ENCODE measurements at regions not wholly inside any gene's neighbourhood (a gene's known extent, or its start where the extent isn't known, plus 50 kb on each side); places are given as distances from the start of the nearest gene placed in this dataset.
"Not testable (repeated sequence)": the region's sequence is repeated elsewhere in the genome, so short reads cannot be mapped to it uniquely, and the experiment has no call there.

DNA sequence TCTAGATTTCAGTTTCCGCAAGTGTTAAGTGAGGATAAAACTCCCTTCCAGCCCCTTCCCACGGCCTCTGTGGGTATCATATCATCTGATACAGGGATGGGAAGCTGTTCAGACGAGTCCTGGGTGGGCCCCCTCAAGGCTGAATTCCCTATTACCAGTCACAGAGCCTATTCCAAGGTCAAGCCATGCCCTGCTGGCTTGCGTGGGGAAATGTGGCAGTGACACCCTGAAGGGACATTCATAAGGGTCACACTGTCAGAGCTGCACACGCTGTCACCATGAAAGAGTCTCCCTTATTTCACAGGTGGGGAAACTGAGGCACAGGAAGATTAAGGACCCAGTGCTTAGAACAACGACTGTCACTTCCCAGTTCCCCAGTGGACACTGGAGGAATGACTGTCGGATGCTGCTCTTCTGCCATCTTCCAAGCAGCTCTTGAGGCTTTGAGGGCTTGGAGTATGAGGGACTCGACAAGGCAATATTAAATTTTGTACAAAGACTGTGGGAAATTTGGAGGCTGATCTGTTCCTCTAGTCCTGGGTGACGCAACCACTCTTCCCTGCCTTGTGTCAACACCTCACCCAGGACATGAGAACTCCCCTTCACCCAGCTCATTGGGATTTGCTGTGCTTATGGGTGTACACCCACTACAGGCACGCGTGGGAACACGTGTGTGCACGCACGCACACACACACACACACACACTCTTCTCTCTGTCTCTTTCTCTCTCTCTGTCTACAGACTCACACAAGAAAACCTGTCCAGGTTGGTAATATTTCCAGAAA, 386.0 kb downstream of the RPS24 start:
- DNase-seq, result no peak

GRCh38 chr10:78420946-78421735, 387.5 kb downstream of the RPS24 start:
- DNase-seq, result no peak

DNA sequence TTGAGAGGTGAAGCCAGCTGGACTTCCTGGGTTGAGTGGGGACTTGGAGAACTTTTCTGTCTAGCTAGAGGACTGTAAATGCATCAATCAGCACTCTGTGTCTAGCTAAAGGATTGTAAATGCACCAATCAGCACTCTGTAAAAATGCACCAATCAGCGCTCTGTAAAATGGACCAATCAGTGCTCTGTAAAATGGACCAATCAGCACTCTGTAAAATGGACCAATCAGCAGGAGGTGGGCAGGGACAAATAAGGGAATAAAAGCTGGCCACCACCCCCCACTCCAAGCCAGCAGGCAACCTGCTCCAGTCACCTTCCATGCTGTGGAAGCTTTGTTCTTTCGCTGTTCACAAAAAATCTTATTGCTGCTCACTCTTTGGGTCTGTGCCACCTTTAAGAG, 390.4 kb downstream of the RPS24 start:
- not testable (repeated sequence) for DNase-seq

DNA sequence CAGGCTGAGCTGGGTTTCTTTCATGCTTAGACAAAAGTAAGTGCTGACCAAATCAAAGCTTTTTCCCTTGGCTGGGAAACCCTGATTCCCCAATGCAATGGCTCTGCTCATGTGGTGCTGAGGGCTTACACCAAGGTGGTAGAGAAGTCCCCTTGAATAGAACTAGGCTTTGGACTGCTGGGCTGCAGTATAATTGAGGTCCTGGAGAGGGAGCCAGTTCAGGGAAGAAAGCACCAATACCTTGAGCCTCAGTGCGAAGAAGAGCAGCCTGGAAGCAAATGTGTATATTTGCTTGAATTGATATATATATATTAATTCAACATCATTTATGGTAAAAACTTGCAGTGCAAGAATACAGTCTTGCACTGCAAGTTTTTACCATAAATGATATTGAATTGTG, 391.1 kb downstream of the RPS24 start:
- DNase-seq, result no peak

DNA sequence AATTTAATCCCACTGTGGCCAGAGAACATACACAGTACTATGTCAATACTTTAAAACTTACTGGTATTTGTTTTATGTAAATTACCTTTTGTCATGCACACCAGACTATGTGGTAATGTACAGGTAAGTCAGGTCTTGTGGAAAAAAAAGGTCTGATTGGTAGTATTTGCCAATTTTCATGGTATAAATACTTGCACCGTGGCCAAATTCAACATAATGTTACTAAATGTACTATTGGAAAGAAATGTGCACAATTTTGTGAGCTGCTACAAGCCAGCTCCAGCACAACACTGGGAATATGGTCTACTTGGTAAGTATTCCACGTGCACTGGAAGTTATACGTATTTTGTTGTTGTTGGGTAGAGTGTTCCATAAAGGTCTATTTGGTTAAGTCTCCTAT, 392.5 kb downstream of the RPS24 start:
- no peak for DNase-seq

GRCh38 chr10:78427497-78428031, 393.9 kb downstream of the RPS24 start:
- DNase-seq, result no peak

GRCh38 chr10:78428579-78428978, 394.9 kb downstream of the RPS24 start:
- no peak for DNase-seq

- DNase-seq, result no peak
Measured at GRCh38 chr10:78429984-78430383, 396.3 kb downstream of the RPS24 start.

- DNase-seq, result no peak
Measured at GRCh38 chr10:78432583-78432982, 398.9 kb downstream of the RPS24 start.

DNA sequence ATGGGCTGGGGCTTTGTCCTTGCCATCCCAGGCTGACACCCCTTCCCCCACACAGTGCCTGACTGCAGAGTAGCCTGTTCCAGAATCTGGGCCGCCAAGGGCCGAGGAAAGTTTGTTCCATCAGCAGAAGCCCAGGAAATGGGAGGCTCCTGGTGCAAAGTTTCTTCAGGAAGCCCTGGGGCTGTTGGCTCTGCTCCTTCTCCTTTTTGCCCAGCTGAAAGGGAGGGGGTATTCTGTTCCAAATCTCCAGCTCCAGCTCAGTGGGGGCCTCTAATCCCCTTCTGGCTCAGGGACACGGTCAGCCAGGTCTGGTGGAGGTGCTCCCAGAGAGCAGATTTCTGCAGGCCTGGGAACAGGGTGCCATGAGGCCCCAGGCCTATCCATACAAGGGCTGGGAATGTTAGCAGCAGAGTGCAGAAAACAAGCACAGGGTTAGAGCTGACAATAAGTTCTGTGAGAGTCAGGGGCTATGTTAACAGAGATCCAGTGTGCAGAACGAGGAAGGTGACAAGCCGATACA, 399.5 kb downstream of the RPS24 start:
- DNase-seq, result no peak

- no peak for DNase-seq
Measured at GRCh38 chr10:78433766-78434535, 400.3 kb downstream of the RPS24 start.

DNA sequence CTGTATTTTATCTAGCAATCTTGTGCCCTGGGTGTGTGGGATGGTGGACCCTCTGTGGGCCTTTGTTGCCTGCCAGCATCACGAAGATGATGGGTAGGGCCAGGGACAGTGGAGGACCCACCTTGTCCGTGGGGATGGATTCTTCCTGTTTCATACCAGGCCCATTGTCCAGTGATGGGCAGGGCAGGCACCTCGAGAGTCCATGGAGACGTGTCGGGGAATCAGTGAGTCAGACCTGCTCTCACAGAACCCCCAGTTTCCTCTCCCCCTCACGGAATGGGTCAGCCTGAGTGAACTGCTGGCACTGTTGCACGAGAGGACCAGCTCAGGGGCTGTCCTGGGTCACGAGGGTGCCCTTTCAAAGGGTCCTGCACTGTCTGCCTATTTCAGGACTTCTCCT, 401.2 kb downstream of the RPS24 start:
- DNase-seq, result no peak

DNA sequence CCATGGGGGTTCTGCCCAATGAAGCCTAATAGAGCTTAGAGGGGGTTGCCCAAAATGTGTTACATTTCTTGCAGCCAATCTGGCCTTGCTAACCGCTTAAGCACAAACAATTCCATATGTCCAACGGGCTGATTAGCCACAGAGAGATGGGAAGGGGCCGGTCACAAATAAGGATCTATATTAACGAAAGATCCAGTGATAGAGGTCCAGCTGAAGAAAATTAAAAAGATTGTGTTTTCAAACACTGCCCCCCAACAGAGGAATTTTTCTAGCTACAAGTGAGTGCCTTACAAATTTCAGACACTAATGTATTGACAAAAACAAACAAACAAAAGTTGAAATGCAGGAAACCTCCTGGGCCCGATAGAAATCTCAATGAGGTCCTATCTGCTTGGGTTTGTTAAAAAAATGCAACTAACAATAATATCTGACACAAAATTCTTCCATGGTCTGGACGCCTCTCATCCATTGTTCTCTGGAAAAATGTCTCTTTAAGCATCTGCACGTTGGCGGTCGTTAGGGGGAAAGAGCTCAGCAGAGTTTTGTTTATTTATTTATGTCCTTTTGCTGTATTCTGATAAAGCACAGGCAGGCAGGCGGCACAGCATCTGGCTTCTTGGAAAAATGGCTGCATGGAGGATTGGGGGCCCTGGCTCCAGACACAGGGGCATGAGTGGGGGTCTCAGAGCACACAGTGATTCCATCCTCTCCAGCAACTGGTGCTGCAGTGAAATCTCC, 402.0 kb downstream of the RPS24 start:
- DNase-seq, result no peak

DNA sequence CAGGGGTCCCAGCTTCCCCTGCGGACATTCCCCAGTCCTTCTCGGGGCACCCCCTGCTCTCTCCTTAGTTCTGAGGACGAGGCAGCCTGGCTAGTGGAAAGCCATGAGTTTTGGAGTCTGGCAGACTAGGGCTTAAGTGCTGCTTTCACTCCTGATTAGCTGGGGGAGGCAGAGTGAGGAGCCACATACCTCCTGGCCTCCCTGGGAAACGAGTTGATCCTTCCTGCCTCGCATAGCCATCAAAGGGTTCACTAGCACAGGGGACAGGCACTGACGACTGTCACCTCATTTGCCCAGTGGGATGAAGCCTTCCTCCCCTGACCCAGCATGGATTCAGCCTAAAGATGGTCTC, 402.5 kb downstream of the RPS24 start:
- no peak for DNase-seq

DNA sequence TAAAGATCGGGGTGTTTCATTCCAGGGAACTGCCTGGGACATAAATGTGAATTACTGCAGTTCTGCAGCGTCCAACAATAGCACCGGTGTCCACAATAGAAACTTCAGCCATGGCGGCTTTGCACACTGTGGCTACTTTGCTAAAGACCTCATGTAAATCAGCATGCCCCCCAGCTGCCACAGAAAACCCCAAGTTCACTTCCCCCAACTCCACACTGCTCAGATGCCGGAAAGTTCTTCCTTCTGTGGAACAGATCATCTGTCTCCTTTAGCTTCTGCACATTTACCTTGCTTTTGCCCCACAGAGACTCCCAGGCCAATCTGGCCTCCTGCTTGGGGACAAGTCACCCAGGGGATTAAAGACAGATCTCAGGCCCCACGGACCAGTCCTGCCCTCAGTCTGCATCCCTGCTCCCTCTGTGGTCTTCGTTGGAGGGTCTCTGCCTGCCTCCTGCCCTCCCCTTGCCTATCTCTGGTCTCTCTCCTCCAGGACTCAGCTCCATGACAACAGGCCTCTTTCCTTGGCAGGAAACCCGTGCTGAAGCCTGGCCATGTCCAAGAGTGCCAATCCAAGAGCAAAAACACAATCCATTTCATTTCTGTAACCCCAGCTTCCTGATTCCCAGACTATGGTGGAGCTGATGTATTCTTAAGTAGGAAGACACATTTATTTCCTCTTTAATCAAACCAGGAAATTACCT, 403.2 kb downstream of the RPS24 start:
- DNase-seq, result no peak

- no peak for DNase-seq
Measured at GRCh38 chr10:78437407-78437768, 403.7 kb downstream of the RPS24 start.

- no peak for DNase-seq
Measured at GRCh38 chr10:78437998-78438906, 404.6 kb downstream of the RPS24 start.

- no peak for DNase-seq
Measured at GRCh38 chr10:78438907-78439809, 405.5 kb downstream of the RPS24 start.

DNA sequence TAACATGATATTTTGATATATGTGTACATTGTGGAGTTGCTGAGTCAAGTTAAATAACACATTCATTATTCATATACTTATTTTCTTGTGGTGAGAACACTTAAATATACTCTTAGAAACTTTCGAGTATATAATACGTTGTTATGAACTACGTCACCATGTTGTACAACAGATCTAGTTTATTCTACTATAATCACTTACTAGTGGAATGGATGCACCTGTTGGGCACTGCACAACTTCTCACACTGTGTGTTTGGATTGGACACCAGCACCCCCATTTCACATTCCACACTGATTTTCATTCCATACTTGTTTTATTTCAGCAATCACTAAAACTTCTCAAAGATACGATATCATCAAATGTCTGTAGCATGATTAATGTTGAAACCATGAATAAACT, 407.3 kb downstream of the RPS24 start:
- DNase-seq, result no peak

- DNase-seq, result no peak
Measured at GRCh38 chr10:78441694-78442093, 408.0 kb downstream of the RPS24 start.

Data from activated CD4-positive, CD25-positive, alpha-beta regulatory T cell treated with anti-CD3 and anti-CD28 coated beads, Interleukin-2, amount 50 U/mL, for 72 hours (primary cell).